ENCODE measurements at regions not wholly inside any gene's neighbourhood (a gene's known extent, or its start where the extent isn't known, plus 50 kb on each side); places are given as distances from the start of the nearest gene placed in this dataset.
"Not testable (repeated sequence)": the region's sequence is repeated elsewhere in the genome, so short reads cannot be mapped to it uniquely, and the experiment has no call there.

- DNase-seq, result no peak
- no peak overlapping the region for H3K27ac ChIP-seq
- H3K9me3 ChIP-seq, result no peaks in the 10 kb centered on the region
- no peak for TF ChIP-seq POLR2A (IDR thresholded peaks at IDR 0.05)
- no peak for TF ChIP-seq CTCF (IDR thresholded peaks at IDR 0.05)
- no peaks in the 10 kb centered on the region for H3K36me3 ChIP-seq
- 74 to 82% methylated on average over 6 of the region's 6 CpGs for WGBS, 2 donors
- intact Hi-C loops (cut with DNase I), result no loop called here
- no peaks in the 10 kb centered on the region for H3K27me3 ChIP-seq
- H3K4me1 ChIP-seq, result no peaks in the 10 kb centered on the region
- H3K4me3 ChIP-seq (replicated peaks in 1 of 3), result no peak overlapping the region
Measured at GRCh38 chr7:153103202-153103601, 343.6 kb downstream of the ACTR3B start.

GRCh38 chr7:153107826-153108225, 348.3 kb downstream of the ACTR3B start:
- Histone ChIP-seq H3K27ac (no peak overlapping the region), H3K36me3 (no peaks in the 10 kb centered on the region), H3K4me1 (no peaks in the 10 kb centered on the region), H3K27me3 (no peaks in the 10 kb centered on the region), H3K4me3 (replicated peaks in 1 of 3) (no peak overlapping the region), H3K9me3 (no peaks in the 10 kb centered on the region)
- no peak for DNase-seq
- intact Hi-C loops (cut with DNase I), result no loop called here
- WGBS, 2 donors, result 67% methylated on average over 5 of the region's 5 CpGs
- TF ChIP-seq POLR2A (IDR thresholded peaks at IDR 0.05), result no peak
- no peak for TF ChIP-seq CTCF (IDR thresholded peaks at IDR 0.05)

GRCh38 chr7:153109566-153109965, 350.0 kb downstream of the ACTR3B start:
- no peak for TF ChIP-seq POLR2A (IDR thresholded peaks at IDR 0.05)
- Histone ChIP-seq H3K36me3 (no peaks in the 10 kb centered on the region), H3K4me1 (no peaks in the 10 kb centered on the region), H3K4me3 (replicated peaks in 1 of 3) (no peak overlapping the region), H3K27ac (no peak overlapping the region), H3K9me3 (no peaks in the 10 kb centered on the region), H3K27me3 (no peaks in the 10 kb centered on the region)
- WGBS, 2 donors, result 87 to 88% methylated on average over 8 of the region's 8 CpGs
- intact Hi-C loops (cut with DNase I), result no loop called here
- DNase-seq, result no peak

GRCh38 chr7:153110606-153111005, 351.1 kb downstream of the ACTR3B start:
- no peaks in the 10 kb centered on the region for H3K4me1 ChIP-seq
- H3K36me3 ChIP-seq, result no peaks in the 10 kb centered on the region
- DNase-seq, result no peak
- no peaks in the 10 kb centered on the region for H3K27me3 ChIP-seq
- no peak for TF ChIP-seq POLR2A (IDR thresholded peaks at IDR 0.05)
- no peak for TF ChIP-seq CTCF (IDR thresholded peaks at IDR 0.05)
- no peak overlapping the region for H3K27ac ChIP-seq
- H3K9me3 ChIP-seq, result no peaks in the 10 kb centered on the region
- intact Hi-C loops (cut with DNase I), result no loop called here
- WGBS, 2 donors, result 93 to 95% methylated on average over 5 of the region's 5 CpGs
- no peak overlapping the region for H3K4me3 ChIP-seq (replicated peaks in 1 of 3)

GRCh38 chr7:153122255-153122654, 362.7 kb downstream of the ACTR3B start:
- H3K4me1 ChIP-seq; H3K9me3 ChIP-seq; H3K36me3 ChIP-seq; H3K4me3 ChIP-seq (replicated peaks in 1 of 3); H3K27ac ChIP-seq; DNase-seq; H3K27me3 ChIP-seq; intact Hi-C loops (cut with DNase I): not testable (repeated sequence)
- WGBS, 2 donors, result 62 to 69% methylated on average over 8 of the region's 8 CpGs

GRCh38 chr7:153130052-153130451, 370.5 kb downstream of the ACTR3B start:
- no peaks in the 10 kb centered on the region for H3K4me1 ChIP-seq
- DNase-seq, result no peak
- H3K27ac ChIP-seq, result no peak overlapping the region
- TF ChIP-seq CTCF (IDR thresholded peaks at IDR 0.05), result no peak
- no peak for TF ChIP-seq POLR2A (IDR thresholded peaks at IDR 0.05)
- no peak overlapping the region for H3K4me3 ChIP-seq (replicated peaks in 1 of 3)
- H3K27me3 ChIP-seq, result no peaks in the 10 kb centered on the region
- H3K36me3 ChIP-seq, result no peaks in the 10 kb centered on the region
- 18 to 19% methylated on average over 2 of the region's 2 CpGs for WGBS, 2 donors
- intact Hi-C loops (cut with DNase I), result no loop called here
- no peaks in the 10 kb centered on the region for H3K9me3 ChIP-seq

Measured in thyroid gland (tissue), 4 donors.